Astrocyte (in vitro differentiated cells and primary cell): ENCODE measurements at regions not wholly inside any gene's neighbourhood (a gene's known extent, or its start where the extent isn't known, plus 50 kb on each side); places are given as distances from the start of the nearest gene placed in this dataset.

Experiments
- DNase-seq: peaks from one replicate; pipeline ENCODE4 v3.0.0-alpha.2; 2010; ENCODE audit warnings: low read depth
- FAIRE-seq: peaks from 2 replicates; lab custom pipeline; 2011; peaks lifted over from hg19 to GRCh38; lab: Jason Lieb, UNC
- H2AFZ ChIP-seq: 2 replicates; pipeline ENCODE4 v1.6.0; 2012; ENCODE audit warnings: low read depth, low read length, inconsistent platforms
- H3K27ac ChIP-seq: 2 replicates; pipeline ENCODE4 v1.5.1; 2011; ENCODE audit warnings: low read depth, low read length, inconsistent platforms
- H3K27me3 ChIP-seq: 2 replicates; pipeline ENCODE4 v1.6.0; 2011; ENCODE audit warnings: low read length, inconsistent platforms; ENCODE audit not compliant: insufficient read depth
- H3K36me3 ChIP-seq: 2 replicates; pipeline ENCODE4 v1.5.1; 2011; ENCODE audit warnings: low read length, inconsistent platforms; ENCODE audit not compliant: insufficient read depth
- H3K4me1 ChIP-seq: 2 replicates; pipeline ENCODE4 v1.5.1; 2011; ENCODE audit warnings: low read length, inconsistent platforms; ENCODE audit not compliant: insufficient read depth
- H3K4me2 ChIP-seq: 2 replicates; pipeline ENCODE4 v1.6.0; 2012; ENCODE audit warnings: low read length, inconsistent platforms
- H3K4me3 ChIP-seq: 2 replicates; pipeline ENCODE4 v1.5.1; 2011; ENCODE audit warnings: low read depth, mild to moderate bottlenecking, low read length, inconsistent platforms; ENCODE audit not compliant: insufficient read depth
- H3K79me2 ChIP-seq: 2 replicates; pipeline ENCODE4 v1.6.0; 2012; ENCODE audit warnings: mild to moderate bottlenecking, low read length, inconsistent platforms; ENCODE audit not compliant: insufficient read depth
- H3K9ac ChIP-seq: 2 replicates; pipeline ENCODE4 v1.6.0; 2012; ENCODE audit warnings: mild to moderate bottlenecking, low read length, inconsistent platforms
- H3K9me3 ChIP-seq: 2 replicates; pipeline ENCODE4 v1.5.1; 2012; ENCODE audit warnings: low read depth, mild to moderate bottlenecking, low read length, inconsistent platforms; ENCODE audit not compliant: insufficient read depth
- H4K20me1 ChIP-seq: 2 replicates; pipeline ENCODE4 v1.6.0; 2012; ENCODE audit warnings: low read length, inconsistent platforms; ENCODE audit not compliant: insufficient read depth
- H3K27ac Mint-ChIP-seq: one replicate; pipeline ENCODE4 v1.8.0; 2021; ENCODE audit warnings: mild to moderate bottlenecking, mixed read lengths; ENCODE audit not compliant: unreplicated experiment
- H3K27me3 Mint-ChIP-seq: one replicate; pipeline ENCODE4 v1.8.0; 2021; ENCODE audit warnings: low read depth, mixed read lengths; ENCODE audit not compliant: unreplicated experiment
- H3K36me3 Mint-ChIP-seq: one replicate; pipeline ENCODE4 v1.8.0; 2021; ENCODE audit warnings: low read depth, mixed read lengths; ENCODE audit not compliant: unreplicated experiment
- H3K4me1 Mint-ChIP-seq: one replicate; pipeline ENCODE4 v1.8.0; 2021; ENCODE audit warnings: low read depth, mixed read lengths; ENCODE audit not compliant: unreplicated experiment
- H3K4me3 Mint-ChIP-seq: one replicate; pipeline ENCODE4 v1.8.0; 2021; ENCODE audit warnings: mild to moderate bottlenecking, moderate library complexity, mixed read lengths; ENCODE audit not compliant: unreplicated experiment
- H3K9me3 Mint-ChIP-seq: one replicate; pipeline ENCODE4 v1.8.0; 2021; ENCODE audit warnings: mild to moderate bottlenecking, mixed read lengths; ENCODE audit not compliant: unreplicated experiment
- EZH2 ChIP-seq: IDR thresholded peaks from 2 replicates; pipeline ENCODE4 v1.6.1; 2012; ENCODE audit warnings: mild to moderate bottlenecking, low read length, inconsistent platforms; ENCODE audit not compliant: insufficient read depth
- TF ChIP-seq, protein P1 (sequence below): IDR thresholded peaks from 2 replicates; pipeline ENCODE4 v1.5.1; 2011; ENCODE audit warnings: low read depth, mild to moderate bottlenecking, inconsistent platforms, low read length, moderate library complexity; ENCODE audit not compliant: insufficient read depth

DNA sequence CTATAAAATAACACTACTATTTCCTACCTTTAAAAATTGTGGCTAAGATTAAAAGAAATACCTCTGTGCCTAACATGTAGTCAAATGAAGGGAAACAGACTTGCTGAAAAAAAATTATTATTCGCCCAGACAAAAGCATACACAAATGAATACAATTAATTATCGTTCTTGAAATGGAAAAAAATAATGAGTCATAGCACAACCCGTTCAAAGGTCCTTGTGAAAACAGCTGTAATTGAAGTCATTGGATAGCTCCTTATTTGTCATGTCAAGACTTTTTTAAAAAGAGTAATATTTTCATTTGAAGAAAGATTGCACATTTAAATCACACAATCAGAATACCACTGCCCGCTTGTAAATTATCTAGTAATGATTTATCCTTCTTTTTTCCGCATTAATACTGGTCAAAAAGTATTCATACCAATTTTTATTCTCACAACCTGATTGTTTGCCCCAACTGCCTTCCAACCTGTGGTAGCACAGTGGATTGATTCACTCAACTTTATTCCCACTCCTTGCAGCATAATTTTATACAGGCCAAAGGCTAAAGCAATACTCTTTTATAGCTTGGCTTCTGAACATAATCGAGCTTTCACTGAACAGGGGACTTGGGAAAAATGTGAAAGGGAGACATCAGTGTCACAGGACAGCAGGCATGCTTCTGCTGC lies 655.2 kb upstream of the MAP3K7 start:
- Mint-ChIP-seq H3K36me3 (no peaks in the 10 kb centered on the region), H3K9me3 (no peaks in the 10 kb centered on the region), H3K27me3 (no peaks in the 10 kb centered on the region), H3K4me3 (no peak overlapping the region), H3K4me1 (no peaks in the 10 kb centered on the region), H3K27ac (no peak overlapping the region)
- H3K9ac ChIP-seq: no peak overlapping the region
- no peaks in the 10 kb centered on the region for H3K27me3 ChIP-seq
- no peaks in the 10 kb centered on the region for H3K4me1 ChIP-seq
- H3K9me3 ChIP-seq: no peaks in the 10 kb centered on the region
- no peaks in the 10 kb centered on the region for H3K36me3 ChIP-seq
- no peaks in the 10 kb centered on the region for H4K20me1 ChIP-seq
- H3K27ac ChIP-seq: no peak overlapping the region
- H3K4me2 ChIP-seq: no peak overlapping the region
- H3K79me2 ChIP-seq: no peaks in the 10 kb centered on the region
- no peak overlapping the region for H2AFZ ChIP-seq
- no peak for TF ChIP-seq EZH2
- TF ChIP-seq, protein P1, sequence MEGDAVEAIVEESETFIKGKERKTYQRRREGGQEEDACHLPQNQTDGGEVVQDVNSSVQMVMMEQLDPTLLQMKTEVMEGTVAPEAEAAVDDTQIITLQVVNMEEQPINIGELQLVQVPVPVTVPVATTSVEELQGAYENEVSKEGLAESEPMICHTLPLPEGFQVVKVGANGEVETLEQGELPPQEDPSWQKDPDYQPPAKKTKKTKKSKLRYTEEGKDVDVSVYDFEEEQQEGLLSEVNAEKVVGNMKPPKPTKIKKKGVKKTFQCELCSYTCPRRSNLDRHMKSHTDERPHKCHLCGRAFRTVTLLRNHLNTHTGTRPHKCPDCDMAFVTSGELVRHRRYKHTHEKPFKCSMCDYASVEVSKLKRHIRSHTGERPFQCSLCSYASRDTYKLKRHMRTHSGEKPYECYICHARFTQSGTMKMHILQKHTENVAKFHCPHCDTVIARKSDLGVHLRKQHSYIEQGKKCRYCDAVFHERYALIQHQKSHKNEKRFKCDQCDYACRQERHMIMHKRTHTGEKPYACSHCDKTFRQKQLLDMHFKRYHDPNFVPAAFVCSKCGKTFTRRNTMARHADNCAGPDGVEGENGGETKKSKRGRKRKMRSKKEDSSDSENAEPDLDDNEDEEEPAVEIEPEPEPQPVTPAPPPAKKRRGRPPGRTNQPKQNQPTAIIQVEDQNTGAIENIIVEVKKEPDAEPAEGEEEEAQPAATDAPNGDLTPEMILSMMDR: no peak
- DNase-seq: no peak
- H3K4me3 ChIP-seq: no peak overlapping the region
- no peak for FAIRE-seq

DNA sequence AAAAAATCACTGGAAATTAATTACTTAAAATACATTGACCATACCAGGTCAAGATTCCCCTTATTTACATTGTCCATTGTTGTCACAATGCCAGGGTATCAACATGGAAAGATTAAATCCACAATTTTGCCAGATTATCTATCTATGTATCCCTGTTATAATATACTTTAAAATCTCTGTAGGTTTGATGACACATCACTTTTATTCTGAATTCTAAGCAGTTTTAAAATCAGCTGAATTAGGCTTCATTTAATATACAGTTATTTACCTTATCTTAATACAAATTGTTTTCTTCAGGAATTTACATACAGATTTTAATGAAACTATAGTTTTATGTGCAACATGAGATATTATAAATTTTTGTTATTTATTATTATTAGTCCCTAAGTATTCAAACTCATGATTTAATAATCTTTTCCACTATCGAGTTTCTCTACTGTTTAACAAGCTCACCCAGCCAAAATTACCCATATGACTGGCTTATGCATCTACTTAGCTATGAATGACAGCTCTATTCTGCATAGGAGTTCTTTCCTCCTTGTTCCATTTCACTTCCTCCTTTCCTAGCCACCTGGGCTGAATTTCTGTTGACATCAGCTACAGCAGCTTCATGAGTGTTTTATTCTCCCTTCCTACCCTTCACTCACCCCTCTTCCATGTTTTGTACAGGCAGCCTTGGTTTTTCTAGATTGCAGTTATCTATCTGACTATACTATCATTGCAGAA lies 654.2 kb upstream of the MAP3K7 start:
- Mint-ChIP-seq H3K27me3 (no peaks in the 10 kb centered on the region), H3K4me1 (no peaks in the 10 kb centered on the region), H3K27ac (no peak overlapping the region), H3K9me3 (no peaks in the 10 kb centered on the region), H3K4me3 (no peak overlapping the region), H3K36me3 (no peaks in the 10 kb centered on the region)
- Histone ChIP-seq H3K27me3 (no peaks in the 10 kb centered on the region), H3K4me2 (no peak overlapping the region), H3K9me3 (no peaks in the 10 kb centered on the region), H3K27ac (no peak overlapping the region), H2AFZ (no peak overlapping the region), H3K9ac (no peak overlapping the region), H3K79me2 (no peaks in the 10 kb centered on the region), H3K36me3 (no peaks in the 10 kb centered on the region), H3K4me3 (no peak overlapping the region), H4K20me1 (no peaks in the 10 kb centered on the region), H3K4me1 (no peaks in the 10 kb centered on the region)
- TF ChIP-seq, protein P1: no peak
- no peak for TF ChIP-seq EZH2
- FAIRE-seq (no peak), DNase-seq (no peak)
